ENCODE measurements at regions not wholly inside any gene's neighbourhood (a gene's known extent, or its start where the extent isn't known, plus 50 kb on each side); places are given as distances from the start of the nearest gene placed in this dataset.

DNA sequence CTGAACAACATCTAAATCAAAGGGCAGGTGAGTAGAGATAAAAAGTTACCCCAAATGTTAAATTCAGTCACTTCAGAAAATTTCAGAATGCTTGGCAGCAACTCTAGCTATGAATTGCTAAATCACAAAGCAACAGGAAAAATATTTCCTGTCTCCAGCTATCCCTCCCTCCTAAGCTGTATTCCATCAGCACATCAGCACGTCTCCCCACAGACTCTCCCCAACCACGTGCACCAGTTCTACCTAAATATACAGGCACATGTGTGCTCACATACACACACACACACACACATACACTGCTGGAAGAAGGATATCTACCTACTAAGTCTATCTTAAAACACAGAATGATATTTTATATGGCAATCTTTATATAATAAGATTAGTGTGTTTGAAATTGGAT lies 177.1 kb upstream of the ARHGEF26 start:
- DNase-seq (no peak), ATAC-seq (no peak)
- 48 to 51% methylated on average over 2 of the region's 2 CpGs for WGBS, 2 donors
- no peaks in the 10 kb centered on the region for H3K36me3 ChIP-seq (replicated peaks in 1 of 2; ENCODE audit: insufficient read depth in 1 of 2, low read depth in 2 of 2)
- TF ChIP-seq POLR2A (IDR thresholded peaks at IDR 0.05), result no peak
- TF ChIP-seq, protein P1, sequence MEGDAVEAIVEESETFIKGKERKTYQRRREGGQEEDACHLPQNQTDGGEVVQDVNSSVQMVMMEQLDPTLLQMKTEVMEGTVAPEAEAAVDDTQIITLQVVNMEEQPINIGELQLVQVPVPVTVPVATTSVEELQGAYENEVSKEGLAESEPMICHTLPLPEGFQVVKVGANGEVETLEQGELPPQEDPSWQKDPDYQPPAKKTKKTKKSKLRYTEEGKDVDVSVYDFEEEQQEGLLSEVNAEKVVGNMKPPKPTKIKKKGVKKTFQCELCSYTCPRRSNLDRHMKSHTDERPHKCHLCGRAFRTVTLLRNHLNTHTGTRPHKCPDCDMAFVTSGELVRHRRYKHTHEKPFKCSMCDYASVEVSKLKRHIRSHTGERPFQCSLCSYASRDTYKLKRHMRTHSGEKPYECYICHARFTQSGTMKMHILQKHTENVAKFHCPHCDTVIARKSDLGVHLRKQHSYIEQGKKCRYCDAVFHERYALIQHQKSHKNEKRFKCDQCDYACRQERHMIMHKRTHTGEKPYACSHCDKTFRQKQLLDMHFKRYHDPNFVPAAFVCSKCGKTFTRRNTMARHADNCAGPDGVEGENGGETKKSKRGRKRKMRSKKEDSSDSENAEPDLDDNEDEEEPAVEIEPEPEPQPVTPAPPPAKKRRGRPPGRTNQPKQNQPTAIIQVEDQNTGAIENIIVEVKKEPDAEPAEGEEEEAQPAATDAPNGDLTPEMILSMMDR (IDR thresholded peaks at IDR 0.05), result no peak
- intact Hi-C loops (cut with DNase I), result no loop called here
- H3K27me3 ChIP-seq, result no peaks in the 10 kb centered on the region
- H3K4me3 ChIP-seq, result no peak overlapping the region
- no peak overlapping the region for H3K27ac ChIP-seq
- H3K9me3 ChIP-seq, result no peaks in the 10 kb centered on the region
- no peaks in the 10 kb centered on the region for H3K4me1 ChIP-seq

DNA sequence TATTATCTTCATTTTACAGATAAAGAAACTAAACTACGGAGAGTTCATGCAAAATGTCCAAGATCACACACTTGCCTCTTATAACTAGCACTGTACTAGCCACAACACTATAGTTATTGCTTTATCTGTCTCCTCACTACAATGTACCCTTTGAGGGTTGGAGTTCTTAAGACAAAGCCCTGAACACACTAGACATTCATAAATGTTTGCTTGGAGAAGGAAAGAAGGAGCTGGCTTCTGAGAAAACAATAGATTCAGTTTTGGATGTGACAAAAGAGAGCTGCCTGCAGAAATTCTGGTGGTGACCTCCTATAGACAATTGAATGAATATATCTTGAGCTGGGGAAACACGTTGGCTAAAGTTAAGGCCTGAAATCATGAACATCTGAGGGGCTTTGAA lies 169.9 kb upstream of the ARHGEF26 start:
- TF ChIP-seq, protein P1 (IDR thresholded peaks at IDR 0.05), result no peak
- no peak for TF ChIP-seq POLR2A (IDR thresholded peaks at IDR 0.05)
- intact Hi-C loops (cut with DNase I), result no loop called here
- no peak for ATAC-seq
- DNase-seq, result no peak
- Histone ChIP-seq H3K36me3 (replicated peaks in 1 of 2; ENCODE audit: insufficient read depth in 1 of 2, low read depth in 2 of 2) (no peaks in the 10 kb centered on the region), H3K4me3 (no peak overlapping the region), H3K9me3 (no peaks in the 10 kb centered on the region), H3K27ac (no peak overlapping the region), H3K27me3 (no peaks in the 10 kb centered on the region), H3K4me1 (no peaks in the 10 kb centered on the region)
- 29 to 44% methylated on average over 2 of the region's 2 CpGs for WGBS, 2 donors

DNA sequence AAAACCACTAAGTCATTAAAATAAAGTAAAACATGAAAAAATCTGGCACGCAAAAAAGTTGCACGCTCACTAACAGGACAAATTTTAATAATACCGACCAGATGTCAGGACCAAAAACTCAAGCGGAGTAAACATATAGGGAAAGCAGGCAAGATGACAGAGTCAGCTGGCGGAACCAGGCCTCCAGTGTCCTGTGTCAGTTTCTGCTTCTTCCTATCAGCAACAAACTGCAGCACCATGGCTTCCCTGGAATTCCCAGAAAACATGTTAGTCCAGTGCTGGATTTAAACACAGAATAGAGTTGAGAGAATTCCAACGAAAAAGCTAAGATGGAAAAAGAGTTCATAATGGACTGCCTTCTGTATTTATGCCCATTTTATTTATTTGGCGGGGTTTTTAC lies 169.1 kb upstream of the ARHGEF26 start:
- H3K4me1 ChIP-seq, result no peaks in the 10 kb centered on the region
- H3K9me3 ChIP-seq, result no peaks in the 10 kb centered on the region
- H3K36me3 ChIP-seq (replicated peaks in 1 of 2; ENCODE audit: insufficient read depth in 1 of 2, low read depth in 2 of 2), result no peaks in the 10 kb centered on the region
- TF ChIP-seq, protein P1 (IDR thresholded peaks at IDR 0.05), result no peak
- TF ChIP-seq POLR2A (IDR thresholded peaks at IDR 0.05), result no peak
- intact Hi-C loops (cut with DNase I), result no loop called here
- no peak overlapping the region for H3K27ac ChIP-seq
- H3K4me3 ChIP-seq, result no peak overlapping the region
- DNase-seq (no peak), ATAC-seq (no peak)
- no peaks in the 10 kb centered on the region for H3K27me3 ChIP-seq
- WGBS, 2 donors, result 62 to 77% methylated on average over 7 of the region's 7 CpGs

DNA sequence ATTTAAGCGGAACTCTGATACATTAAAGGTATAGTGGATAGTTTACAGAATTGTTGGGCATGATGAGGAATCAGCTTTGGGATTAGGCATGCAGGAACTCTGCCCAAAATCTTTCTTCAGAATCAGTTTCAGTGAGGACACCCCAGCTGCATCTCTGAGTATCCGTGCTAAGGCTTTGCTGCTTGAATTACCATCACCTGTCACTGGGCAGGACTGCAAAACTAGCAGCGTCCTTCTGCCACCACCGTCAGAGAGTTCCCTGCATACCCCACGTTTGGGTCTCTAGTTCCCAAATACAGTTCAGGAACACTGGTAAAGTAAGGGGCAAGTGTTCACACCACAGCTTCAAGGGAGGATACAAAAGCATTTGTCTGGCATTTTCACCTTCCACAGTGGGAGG lies 164.6 kb upstream of the ARHGEF26 start:
- H3K9me3 ChIP-seq, result no peaks in the 10 kb centered on the region
- H3K27me3 ChIP-seq, result no peaks in the 10 kb centered on the region
- H3K27ac ChIP-seq, result no peak overlapping the region
- H3K4me3 ChIP-seq, result no peak overlapping the region
- no peaks in the 10 kb centered on the region for H3K4me1 ChIP-seq
- H3K36me3 ChIP-seq (replicated peaks in 1 of 2; ENCODE audit: insufficient read depth in 1 of 2, low read depth in 2 of 2), result no peaks in the 10 kb centered on the region
- WGBS, 2 donors, result 44 to 47% methylated on average over 5 of the region's 5 CpGs
- TF ChIP-seq, protein P1 (IDR thresholded peaks at IDR 0.05), result no peak
- TF ChIP-seq POLR2A (IDR thresholded peaks at IDR 0.05), result no peak
- DNase-seq (no peak), ATAC-seq (no peak)
- intact Hi-C loops (cut with DNase I), result no loop called here

DNA sequence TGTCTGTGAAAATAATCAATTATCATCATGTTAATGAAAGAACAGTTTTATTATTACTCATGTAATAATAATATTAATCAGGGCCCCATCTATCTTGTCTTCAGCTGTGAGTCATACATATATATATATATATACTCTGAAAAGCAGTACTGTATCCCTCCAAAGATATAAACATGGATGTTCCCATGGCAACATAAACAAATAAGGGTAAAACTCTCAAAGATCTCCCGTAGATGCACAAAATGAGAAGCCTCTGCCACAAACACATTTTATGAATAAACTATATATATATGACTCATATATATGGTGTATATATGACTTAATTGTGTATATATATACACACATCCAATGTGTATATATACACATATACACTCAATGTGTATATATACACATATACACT lies 163.8 kb upstream of the ARHGEF26 start:
- WGBS, 2 donors, result 61 to 69% methylated on average over 1 of the region's 1 CpG
- no peak overlapping the region for H3K4me3 ChIP-seq
- no peaks in the 10 kb centered on the region for H3K9me3 ChIP-seq
- no peaks in the 10 kb centered on the region for H3K4me1 ChIP-seq
- DNase-seq, result no peak
- no peak for ATAC-seq
- no peak overlapping the region for H3K27ac ChIP-seq
- TF ChIP-seq POLR2A (IDR thresholded peaks at IDR 0.05), result no peak
- TF ChIP-seq, protein P1 (IDR thresholded peaks at IDR 0.05), result no peak
- intact Hi-C loops (cut with DNase I), result no loop called here
- no peaks in the 10 kb centered on the region for H3K27me3 ChIP-seq
- H3K36me3 ChIP-seq (replicated peaks in 1 of 2; ENCODE audit: insufficient read depth in 1 of 2, low read depth in 2 of 2), result no peaks in the 10 kb centered on the region

All from body of pancreas (tissue), 4 donors.